NCI-H2107 treated with DMSO at 0.1 percent for 48 hours (cell line): ENCODE measurements at regions not wholly inside any gene's neighbourhood (a gene's known extent, or its start where the extent isn't known, plus 50 kb on each side); places are given as distances from the start of the nearest gene placed in this dataset.

Experiments
- DNase-seq: peaks from one replicate; lab custom pipeline; 2025; ENCODE audit not compliant: unreplicated experiment; lab: John Stamatoyannopoulos, UW

- no peak for DNase-seq
Measured at GRCh38 chr16:48903039-48903438, 293.1 kb upstream of the N4BP1 start.

GRCh38 chr16:48901712-48902374, 291.9 kb upstream of the N4BP1 start:
- DNase-seq = no peak

- no peak for DNase-seq
Measured at GRCh38 chr16:48899500-48899899, 289.5 kb upstream of the N4BP1 start.

GRCh38 chr16:48897698-48898205, 287.8 kb upstream of the N4BP1 start:
- no peak for DNase-seq

GRCh38 chr16:48895142-48895541, 285.2 kb upstream of the N4BP1 start:
- DNase-seq = no peak

GRCh38 chr16:48892893-48893292, 282.9 kb upstream of the N4BP1 start:
- no peak for DNase-seq

- DNase-seq = no peak
Measured at GRCh38 chr16:48887646-48888210, 277.7 kb upstream of the N4BP1 start.

GRCh38 chr16:48885471-48885870, 275.5 kb upstream of the N4BP1 start:
- no peak for DNase-seq

GRCh38 chr16:48881272-48881671, 271.3 kb upstream of the N4BP1 start:
- no peak for DNase-seq

- DNase-seq = no peak
Measured at GRCh38 chr16:48879223-48880122, 269.5 kb upstream of the N4BP1 start.

GRCh38 chr16:48877946-48878345, 268.0 kb upstream of the N4BP1 start:
- no peak for DNase-seq

- DNase-seq = no peak
Measured at GRCh38 chr16:48870141-48870540, 260.2 kb upstream of the N4BP1 start.

GRCh38 chr16:48865520-48865919, 255.5 kb upstream of the N4BP1 start:
- no peak for DNase-seq

- no peak for DNase-seq
Measured at GRCh38 chr16:48864055-48864454, 254.1 kb upstream of the N4BP1 start.

GRCh38 chr16:48862087-48862532, 252.1 kb upstream of the N4BP1 start:
- DNase-seq = no peak

- no peak for DNase-seq
Measured at GRCh38 chr16:48860341-48860740, 250.4 kb upstream of the N4BP1 start.

GRCh38 chr16:48852951-48853350, 243.0 kb upstream of the N4BP1 start:
- no peak for DNase-seq

- no peak for DNase-seq
Measured at GRCh38 chr16:48852458-48852857, 242.5 kb upstream of the N4BP1 start.

GRCh38 chr16:48850097-48850770, 240.3 kb upstream of the N4BP1 start:
- no peak for DNase-seq

- DNase-seq = no peak
Measured at GRCh38 chr16:48846277-48846676, 236.3 kb upstream of the N4BP1 start.

GRCh38 chr16:48845261-48845660, 235.3 kb upstream of the N4BP1 start:
- no peak for DNase-seq
